Kidney (tissue), 13 donors: ENCODE measurements at regions not wholly inside any gene's neighbourhood (a gene's known extent, or its start where the extent isn't known, plus 50 kb on each side); places are given as distances from the start of the nearest gene placed in this dataset.

Experiments
- DNase-seq, 5 donors: peaks; one replicate each; pipeline ENCODE4 v3.0.0-alpha.2; 2013 to 2020
- FAIRE-seq: peaks from 2 replicates; lab custom pipeline; 2012; peaks lifted over from hg19 to GRCh38; lab: Jason Lieb, UNC
- H3K27ac ChIP-seq, 2 donors: one replicate each; pipeline ENCODE4 v1.7.0; 2013; ENCODE audit warnings: low read depth in 2 of 2, low read length in 2 of 2, inconsistent platforms in 1 of 2
- H3K27me3 ChIP-seq: one replicate; pipeline ENCODE4 v1.7.1; 2013; ENCODE audit warnings: low read length, inconsistent platforms; ENCODE audit not compliant: control insufficient read depth, insufficient read depth
- H3K36me3 ChIP-seq, 3 donors: one replicate each; pipeline versions ENCODE4 v1.7.0 to v1.7.1; 2013; ENCODE audit warnings: low read length in 3 of 3, control low read depth in 1 of 3, inconsistent platforms in 1 of 3; ENCODE audit not compliant: insufficient read depth in 3 of 3, control insufficient read depth in 2 of 3
- H3K4me1 ChIP-seq, 3 donors: one replicate each; pipeline versions ENCODE4 v1.7.0 to v1.7.1; 2013; ENCODE audit warnings: low read length in 3 of 3, inconsistent platforms in 1 of 3, low read depth in 1 of 3; ENCODE audit not compliant: control insufficient read depth in 2 of 3, insufficient read depth in 2 of 3
- H3K4me3 ChIP-seq, 3 donors: one replicate each; pipeline versions ENCODE4 v1.7.0 to v1.8.1; 2013; ENCODE audit warnings: low read length in 3 of 3, control low read depth in 1 of 3, inconsistent platforms in 1 of 3
- H3K9ac ChIP-seq, 3 donors: one replicate each; pipeline versions ENCODE4 v1.7.0 to v1.7.1; 2013; ENCODE audit warnings: low read length in 3 of 3, control low read depth in 1 of 3, inconsistent platforms in 1 of 3
- H3K9me3 ChIP-seq, 3 donors: one replicate each; pipeline versions ENCODE4 v1.7.0 to v1.7.1; 2013; ENCODE audit warnings: low read length in 3 of 3, control low read depth in 1 of 3, inconsistent platforms in 1 of 3; ENCODE audit not compliant: control insufficient read depth in 2 of 3, insufficient read depth in 1 of 3
- CTCF ChIP-seq: IDR thresholded peaks from 3 replicates; pipeline ENCODE4 v1.5.1; 2012; ENCODE audit warnings: mild to moderate bottlenecking, moderate library complexity, borderline replicate concordance; ENCODE audit not compliant: insufficient read depth; ENCODE audit errors: extremely low read depth
- intact Hi-C: fragments of 100-400 bp; cut with DNase I; formaldehyde crosslinking; loops from one replicate; pipeline ENCODE4 v1.11.1; 2022
- donor health status: control.
- donor health status: control.
- donor health status: control.
- donor health status: control.
- donor health status: control.
- donor health status: DM: yes; HTN: yes; CAD: no.
- donor health status: Normal renal cell carcinoma (clear cell type).

GRCh38 chr1:100609849-100610248, 71.9 kb downstream of the GPR88 start:
- Histone ChIP-seq H3K27ac (no peak overlapping the region), H3K27me3 (no peaks in the 10 kb centered on the region), H3K9me3 (no peaks in the 10 kb centered on the region), H3K36me3 (no peaks in the 10 kb centered on the region), H3K9ac (no peak overlapping the region), H3K4me3 (no peak overlapping the region), H3K4me1 (peaks cover 0 to 12% (median 0%) of the 10 kb centered on the region in 3 donors)
- no peak for FAIRE-seq
- intact Hi-C loops: loop anchor here (5.0 kb wide), 1 partner anchor 252 kb away; no protein-coding TSS in a partner anchor
- TF ChIP-seq CTCF: no peak
- no peak for DNase-seq

DNA sequence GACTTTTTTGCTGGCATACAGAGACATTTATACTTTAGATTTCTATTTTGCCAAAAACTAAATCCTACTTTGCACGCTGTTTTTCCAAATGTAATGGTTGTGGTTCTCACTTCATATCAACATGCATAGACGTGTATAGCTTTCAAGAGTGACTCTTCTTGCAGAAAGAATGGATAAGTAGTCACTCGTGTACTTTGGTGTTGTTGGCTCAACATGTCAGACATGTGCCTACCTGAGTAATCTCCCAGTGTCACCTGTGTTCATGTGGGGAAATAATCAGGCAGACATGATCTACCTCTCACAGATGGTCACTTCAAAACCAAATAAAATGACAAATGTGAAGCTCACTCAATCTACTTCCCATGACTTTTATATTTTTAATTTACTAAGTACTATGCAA, 73.1 kb downstream of the GPR88 start:
- no peak for TF ChIP-seq CTCF
- FAIRE-seq: no peak
- H3K9ac ChIP-seq: no peak overlapping the region
- H3K36me3 ChIP-seq: no peaks in the 10 kb centered on the region
- H3K9me3 ChIP-seq: no peaks in the 10 kb centered on the region
- intact Hi-C loops: loop anchor here (5.0 kb wide), 1 partner anchor 251 kb away; no protein-coding TSS in a partner anchor
- H3K27me3 ChIP-seq: no peaks in the 10 kb centered on the region
- H3K4me3 ChIP-seq: no peak overlapping the region
- H3K4me1 ChIP-seq: peaks cover 0 to 18% (median 3%) of the 10 kb centered on the region in 3 donors
- no peak for DNase-seq
- no peak overlapping the region for H3K27ac ChIP-seq

DNA sequence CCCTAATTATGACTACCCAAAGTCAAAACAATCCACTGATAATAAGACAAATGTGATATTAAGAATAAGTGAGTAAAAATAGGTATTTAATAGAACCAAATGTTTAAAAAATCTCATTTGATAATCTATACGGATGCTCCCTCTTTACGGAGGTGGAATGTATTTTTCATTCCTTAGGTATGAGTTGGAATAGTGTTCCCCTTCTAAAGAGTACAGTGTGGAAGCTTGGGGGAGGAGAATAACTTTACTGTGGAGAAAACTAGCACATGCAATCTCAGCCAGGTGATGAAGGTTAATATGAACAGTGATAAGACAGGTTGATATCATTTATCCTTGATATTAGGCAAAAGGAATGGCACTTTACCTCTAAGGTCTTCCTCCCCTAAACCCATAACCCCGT, 74.6 kb downstream of the GPR88 start:
- no peak overlapping the region for H3K9ac ChIP-seq
- DNase-seq (no peak), FAIRE-seq (no peak)
- no peak overlapping the region for H3K27ac ChIP-seq
- H3K36me3 ChIP-seq: no peaks in the 10 kb centered on the region
- no peaks in the 10 kb centered on the region for H3K9me3 ChIP-seq
- no peak for TF ChIP-seq CTCF
- intact Hi-C loops: loop anchor here (5.0 kb wide), 1 partner anchor 250 kb away; no protein-coding TSS in a partner anchor
- no peak overlapping the region for H3K4me3 ChIP-seq
- no peaks in the 10 kb centered on the region for H3K27me3 ChIP-seq
- H3K4me1 ChIP-seq: peaks cover 0 to 19% (median 5%) of the 10 kb centered on the region in 3 donors
